PFSK-1 (cell line): ENCODE measurements at regions not wholly inside any gene's neighbourhood (a gene's known extent, or its start where the extent isn't known, plus 50 kb on each side); places are given as distances from the start of the nearest gene placed in this dataset.

Experiments
- FOXP2 ChIP-seq: optimal IDR thresholded peaks from 2 replicates; pipeline ENCODE3; 2011; ENCODE audit warnings: borderline replicate concordance, control low read depth, inconsistent platforms; ENCODE audit not compliant: insufficient read depth; ENCODE audit errors: extremely low read length, extremely low read depth
- POLR2AphosphoS5 ChIP-seq: IDR thresholded peaks from 2 replicates; pipeline ENCODE4 v1.6.1; 2012; ENCODE audit warnings: low read depth, mild to moderate bottlenecking, control low read depth, low read length, moderate library complexity
- SIN3A ChIP-seq: IDR thresholded peaks from 2 replicates; pipeline ENCODE4 v1.6.1; 2012; ENCODE audit warnings: mild to moderate bottlenecking, low read length, moderate library complexity, borderline replicate concordance; ENCODE audit not compliant: insufficient read depth
- TAF1 ChIP-seq: IDR thresholded peaks from 2 replicates; pipeline ENCODE4 v1.6.1; 2012; ENCODE audit warnings: low read length, control low read depth, borderline replicate concordance; ENCODE audit not compliant: insufficient read depth
- TF ChIP-seq, protein P1 (sequence below), 2 experiments: IDR thresholded peaks; 2 replicates each; pipeline versions ENCODE4 v1.6.1 to v1.8.0; 2011 to 2012; ENCODE audit warnings: low read depth in 2 of 2, low read length in 2 of 2, control low read depth in 1 of 2, inconsistent platforms in 1 of 2, mild to moderate bottlenecking in 1 of 2, moderate library complexity in 1 of 2; ENCODE audit not compliant: insufficient read depth in 1 of 2

DNA sequence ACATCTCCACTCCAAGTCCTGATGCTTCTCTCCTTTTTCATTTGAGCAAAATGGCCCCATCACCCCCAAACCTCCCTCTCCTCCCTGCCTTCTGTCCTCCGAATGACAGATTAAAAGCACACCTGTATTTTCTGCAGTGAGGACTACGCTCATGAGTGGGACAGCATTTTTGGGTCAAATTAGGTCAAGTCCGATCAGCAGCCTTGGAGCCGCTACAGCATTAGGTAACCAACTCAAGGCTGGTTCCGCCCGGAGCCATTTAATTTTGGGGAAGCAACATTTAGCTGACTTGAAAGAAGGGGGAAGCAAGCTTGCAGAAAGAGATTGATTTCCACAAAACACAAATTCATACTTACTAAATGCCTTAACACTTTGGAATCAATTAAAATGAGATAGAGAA is 324.1 kb upstream of the CDH5 start:
- TF ChIP-seq, protein P1, sequence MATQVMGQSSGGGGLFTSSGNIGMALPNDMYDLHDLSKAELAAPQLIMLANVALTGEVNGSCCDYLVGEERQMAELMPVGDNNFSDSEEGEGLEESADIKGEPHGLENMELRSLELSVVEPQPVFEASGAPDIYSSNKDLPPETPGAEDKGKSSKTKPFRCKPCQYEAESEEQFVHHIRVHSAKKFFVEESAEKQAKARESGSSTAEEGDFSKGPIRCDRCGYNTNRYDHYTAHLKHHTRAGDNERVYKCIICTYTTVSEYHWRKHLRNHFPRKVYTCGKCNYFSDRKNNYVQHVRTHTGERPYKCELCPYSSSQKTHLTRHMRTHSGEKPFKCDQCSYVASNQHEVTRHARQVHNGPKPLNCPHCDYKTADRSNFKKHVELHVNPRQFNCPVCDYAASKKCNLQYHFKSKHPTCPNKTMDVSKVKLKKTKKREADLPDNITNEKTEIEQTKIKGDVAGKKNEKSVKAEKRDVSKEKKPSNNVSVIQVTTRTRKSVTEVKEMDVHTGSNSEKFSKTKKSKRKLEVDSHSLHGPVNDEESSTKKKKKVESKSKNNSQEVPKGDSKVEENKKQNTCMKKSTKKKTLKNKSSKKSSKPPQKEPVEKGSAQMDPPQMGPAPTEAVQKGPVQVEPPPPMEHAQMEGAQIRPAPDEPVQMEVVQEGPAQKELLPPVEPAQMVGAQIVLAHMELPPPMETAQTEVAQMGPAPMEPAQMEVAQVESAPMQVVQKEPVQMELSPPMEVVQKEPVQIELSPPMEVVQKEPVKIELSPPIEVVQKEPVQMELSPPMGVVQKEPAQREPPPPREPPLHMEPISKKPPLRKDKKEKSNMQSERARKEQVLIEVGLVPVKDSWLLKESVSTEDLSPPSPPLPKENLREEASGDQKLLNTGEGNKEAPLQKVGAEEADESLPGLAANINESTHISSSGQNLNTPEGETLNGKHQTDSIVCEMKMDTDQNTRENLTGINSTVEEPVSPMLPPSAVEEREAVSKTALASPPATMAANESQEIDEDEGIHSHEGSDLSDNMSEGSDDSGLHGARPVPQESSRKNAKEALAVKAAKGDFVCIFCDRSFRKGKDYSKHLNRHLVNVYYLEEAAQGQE (IDR thresholded peaks at IDR 0.05; ENCODE audit: insufficient read depth in 1 of 2, low read depth in 2 of 2, low read length in 2 of 2), result no peak
- no peak for TF ChIP-seq TAF1
- TF ChIP-seq FOXP2, result no peak
- no peak for TF ChIP-seq POLR2AphosphoS5
- no peak for TF ChIP-seq SIN3A

DNA sequence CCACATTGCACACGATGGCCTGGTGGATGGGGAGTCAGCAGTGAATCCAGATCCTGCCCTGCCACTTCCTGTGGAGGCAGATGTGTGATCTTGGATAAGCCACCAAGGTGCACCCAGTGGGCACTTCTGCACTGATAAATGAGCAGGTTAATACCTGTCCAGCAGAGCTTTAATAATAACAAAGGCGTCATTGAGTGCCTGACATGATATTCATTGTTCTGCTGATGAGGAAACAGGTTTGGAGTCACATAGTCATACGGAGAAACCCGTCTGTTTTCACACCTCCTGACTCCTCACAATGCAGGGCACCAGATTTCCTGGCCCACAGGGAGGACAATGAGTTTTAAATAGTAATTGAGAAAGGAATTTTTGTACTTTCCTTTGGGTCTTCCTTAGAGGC is 324.6 kb upstream of the CDH5 start:
- no peak for TF ChIP-seq POLR2AphosphoS5
- no peak for TF ChIP-seq TAF1
- TF ChIP-seq SIN3A, result no peak
- TF ChIP-seq, protein P1 (IDR thresholded peaks at IDR 0.05; ENCODE audit: insufficient read depth in 1 of 2, low read depth in 2 of 2, low read length in 2 of 2), result no peak
- no peak for TF ChIP-seq FOXP2

DNA sequence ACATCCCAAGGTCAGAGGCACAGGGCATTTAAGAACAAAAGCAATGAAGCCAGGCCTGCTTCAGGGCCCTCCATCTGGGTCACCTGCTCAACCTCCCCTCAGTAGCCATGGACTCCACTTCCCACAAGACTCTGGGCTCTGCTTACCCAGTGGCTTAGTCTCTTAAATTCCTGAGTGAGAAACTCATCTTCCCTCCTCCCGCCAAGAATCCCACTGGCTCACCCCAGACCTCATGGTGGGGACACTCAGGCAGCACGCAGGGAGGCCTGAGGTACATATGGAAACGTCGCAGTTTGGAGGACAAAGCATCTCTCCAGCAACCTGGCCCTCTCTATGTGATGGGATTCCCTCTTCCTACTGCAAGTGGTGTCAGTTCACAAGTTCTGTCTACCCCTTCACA is 326.7 kb upstream of the CDH5 start:
- TF ChIP-seq TAF1 (no peak), FOXP2 (no peak), SIN3A (no peak), POLR2AphosphoS5 (no peak)
- TF ChIP-seq, protein P1 (IDR thresholded peaks at IDR 0.05; ENCODE audit: insufficient read depth in 1 of 2, low read depth in 2 of 2, low read length in 2 of 2), result no peak

DNA sequence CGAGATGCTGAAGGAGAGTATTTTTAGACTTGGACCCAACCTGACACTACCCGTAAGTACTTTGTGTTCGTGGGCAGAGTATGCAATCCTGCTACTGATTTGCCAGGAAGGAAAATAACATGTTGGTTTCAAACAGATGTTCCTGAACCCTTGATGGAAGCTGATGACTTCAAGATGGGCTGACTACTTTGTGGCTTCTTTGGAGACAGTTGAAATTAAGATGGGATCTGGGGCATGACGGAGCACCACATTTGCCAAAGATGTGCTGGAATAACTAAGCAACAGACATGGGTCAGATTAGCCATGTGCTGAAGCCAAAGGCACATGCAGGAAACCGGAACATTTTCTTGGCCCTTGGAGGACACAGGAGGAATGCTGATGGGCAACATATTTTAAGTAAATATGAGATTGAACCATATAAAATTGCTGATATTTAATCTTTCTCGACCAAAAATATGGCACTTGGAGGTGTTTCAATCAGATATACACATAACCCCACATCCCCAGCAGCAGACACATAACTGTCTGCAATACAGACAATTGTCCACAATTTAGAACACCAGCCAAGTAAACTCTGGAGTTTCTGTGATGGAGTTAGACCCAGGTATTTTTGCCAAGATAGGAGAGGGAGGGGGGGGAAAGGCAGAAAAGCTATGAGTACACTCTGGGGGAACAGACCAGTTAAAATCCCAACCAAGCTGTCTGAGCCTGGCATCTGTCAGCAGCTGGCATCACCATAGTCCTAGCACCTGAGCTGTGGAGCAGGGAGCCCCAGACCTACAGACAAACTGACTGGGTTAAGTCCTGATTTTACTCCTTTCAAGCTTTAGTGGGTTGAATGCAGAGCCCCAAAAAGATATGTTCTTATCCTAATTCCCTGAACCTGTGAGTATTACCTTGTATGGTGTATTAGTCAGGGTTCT is 329.4 kb upstream of the CDH5 start:
- no peak for TF ChIP-seq TAF1
- TF ChIP-seq, protein P1 (IDR thresholded peaks at IDR 0.05; ENCODE audit: insufficient read depth in 1 of 2, low read depth in 2 of 2, low read length in 2 of 2), result no peak
- TF ChIP-seq FOXP2, result no peak
- TF ChIP-seq SIN3A, result no peak
- no peak for TF ChIP-seq POLR2AphosphoS5
